Panc1 (cell line): ENCODE measurements at regions not wholly inside any gene's neighbourhood (a gene's known extent, or its start where the extent isn't known, plus 50 kb on each side); places are given as distances from the start of the nearest gene placed in this dataset.

ENCODE experiments used
- ATAC-seq: fragments of 200-7000 bp; cut with Tn5 transposase; 2 replicates; pipeline ENCODE4 v1.9.1; 2020; ENCODE audit warnings: mild to moderate bottlenecking, moderate library complexity
- BruUV-seq: library from RNA; stranded (reverse); fragments of 400-500 nt; replicated peaks from 2 replicates; lab custom pipeline; 2021; lab: Mats Ljungman, UMichigan
- CTCF ChIA-PET: fragments of 300-600 bp; sonication (Branson Sonifier 250); formaldehyde crosslinking; loops from one replicate; lab custom pipeline; 2022; ENCODE audit warnings: antibody characterized with exemption; lab: Charles Lee
- POLR2A ChIA-PET: fragments of 300-600 bp; sonication (Branson Sonifier 250); formaldehyde crosslinking; loops from one replicate; lab custom pipeline; 2022; ENCODE audit warnings: antibody characterized with exemption; lab: Charles Lee
- DNase-seq: peaks from one replicate; pipeline ENCODE4 v3.0.0-alpha.2; 2010; ENCODE audit warnings: low read depth, low spot score
- H3K27ac ChIP-seq: 2 replicates; pipeline ENCODE4 v1.5.1; 2011; ENCODE audit warnings: mild to moderate bottlenecking, low read length, inconsistent platforms
- H3K27me3 ChIP-seq: fragments of 200-500 bp; sonication (Bioruptor generic); 2 replicates; pipeline ENCODE4 v1.6.0; 2014; ENCODE audit warnings: low read length, inconsistent platforms; ENCODE audit not compliant: control insufficient read depth, insufficient read depth
- H3K36me3 ChIP-seq: fragments of 200-500 bp; sonication (Bioruptor generic); 2 replicates; pipeline ENCODE4 v1.5.1; 2014; ENCODE audit warnings: inconsistent platforms, mild to moderate bottlenecking, low read length, moderate library complexity; ENCODE audit not compliant: control insufficient read depth, insufficient read depth
- H3K4me1 ChIP-seq: 2 replicates; pipeline ENCODE4 v1.5.1; 2011; ENCODE audit warnings: inconsistent platforms, mild to moderate bottlenecking, low read length, moderate library complexity; ENCODE audit not compliant: control insufficient read depth, insufficient read depth
- H3K4me3 ChIP-seq, 2 experiments: 2 replicates each; pipeline ENCODE4 v1.5.1; 2011 to 2012; ENCODE audit warnings: low read depth in 2 of 2, low read length in 2 of 2, mild to moderate bottlenecking in 2 of 2, inconsistent platforms in 1 of 2, moderate library complexity in 1 of 2
- H3K9me3 ChIP-seq: fragments of 200-500 bp; sonication (Bioruptor generic); 2 replicates; pipeline ENCODE4 v1.5.1; 2014; ENCODE audit warnings: low read depth, mild to moderate bottlenecking, inconsistent platforms, low read length, moderate library complexity; ENCODE audit not compliant: control insufficient read depth, insufficient read depth
- POLR2AphosphoS5 ChIP-seq: IDR thresholded peaks from 2 replicates; pipeline ENCODE4 v1.6.1; 2012; ENCODE audit warnings: mild to moderate bottlenecking, low read depth, low read length, moderate library complexity
- SIN3A ChIP-seq: IDR thresholded peaks from 2 replicates; pipeline ENCODE4 v1.6.1; 2012; ENCODE audit warnings: low read depth, mild to moderate bottlenecking, low read length, moderate library complexity, borderline replicate concordance; ENCODE audit not compliant: insufficient read depth
- TCF7L2 ChIP-seq: IDR thresholded peaks from 2 replicates; pipeline ENCODE4 v1.6.1; 2011; ENCODE audit warnings: mild to moderate bottlenecking, low read depth, low read length, inconsistent platforms
- in situ Hi-C: cut with HindIII; loops from 2 replicates; pipeline ENCODE4 v1.10.0; 2016; ENCODE audit warnings: low sequenced_read_pairs, low pct_unique_long_range_greater_than_20kb
- intact Hi-C: fragments of 100-400 bp; cut with micrococcal nuclease; formaldehyde crosslinking; loops from one replicate; pipeline ENCODE4 v1.10.0; 2022; ENCODE audit not compliant: unreplicated experiment
- TF ChIP-seq, protein P1 (sequence below), 2 experiments: IDR thresholded peaks; 2 replicates each; pipeline ENCODE4 v1.6.1; 2011 to 2012; ENCODE audit warnings: low read depth in 2 of 2, control low read depth in 1 of 2, low read length in 1 of 2, mild to moderate bottlenecking in 1 of 2, moderate library complexity in 1 of 2; ENCODE audit not compliant: insufficient read depth in 1 of 2
- TF ChIP-seq, protein P2 (sequence below): fragments of 450-650 bp; IDR thresholded peaks from 2 replicates; pipeline ENCODE4 v1.5.1; 2017; ENCODE audit warnings: mild to moderate bottlenecking

DNA sequence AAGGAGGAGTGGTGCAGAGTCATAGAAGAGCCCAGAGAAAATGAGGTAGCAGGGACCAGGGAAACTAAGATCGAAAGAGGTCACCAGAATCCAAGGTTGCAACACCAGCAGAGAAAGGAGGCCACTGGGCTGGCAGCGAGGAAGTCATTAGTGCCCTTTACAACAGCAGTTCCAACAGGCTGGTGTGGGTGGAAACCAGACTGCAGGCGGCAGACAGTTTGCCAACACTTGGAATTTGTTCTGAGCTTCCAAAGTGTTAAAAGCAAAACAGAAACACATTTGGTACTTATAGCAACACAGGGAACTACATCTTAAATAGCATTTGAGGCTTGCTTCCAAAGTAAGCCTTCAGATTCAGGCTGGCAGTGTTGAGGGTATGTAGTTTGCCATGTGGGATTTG lies 95.2 kb upstream of the PWP1 start:
- Histone ChIP-seq H3K27ac (no peak overlapping the region), H3K36me3 (no peaks in the 10 kb centered on the region), H3K9me3 (peaks cover 3% of the 10 kb centered on the region; the same call in 1 of the 2 replicates), H3K27me3 (no peaks in the 10 kb centered on the region), H3K4me1 (no peaks in the 10 kb centered on the region; the same call in 1 of the 2 replicates), H3K4me3 (no peak overlapping the region)
- in situ Hi-C loops = no loop called here
- no peak for DNase-seq
- CTCF ChIA-PET = no interaction called here
- no peak for ATAC-seq
- intact Hi-C loops = no loop called here
- BruUV-seq = no TSS peak
- no peak for TF ChIP-seq TCF7L2
- no peak for TF ChIP-seq SIN3A
- no peak for TF ChIP-seq POLR2AphosphoS5
- TF ChIP-seq, protein P1, sequence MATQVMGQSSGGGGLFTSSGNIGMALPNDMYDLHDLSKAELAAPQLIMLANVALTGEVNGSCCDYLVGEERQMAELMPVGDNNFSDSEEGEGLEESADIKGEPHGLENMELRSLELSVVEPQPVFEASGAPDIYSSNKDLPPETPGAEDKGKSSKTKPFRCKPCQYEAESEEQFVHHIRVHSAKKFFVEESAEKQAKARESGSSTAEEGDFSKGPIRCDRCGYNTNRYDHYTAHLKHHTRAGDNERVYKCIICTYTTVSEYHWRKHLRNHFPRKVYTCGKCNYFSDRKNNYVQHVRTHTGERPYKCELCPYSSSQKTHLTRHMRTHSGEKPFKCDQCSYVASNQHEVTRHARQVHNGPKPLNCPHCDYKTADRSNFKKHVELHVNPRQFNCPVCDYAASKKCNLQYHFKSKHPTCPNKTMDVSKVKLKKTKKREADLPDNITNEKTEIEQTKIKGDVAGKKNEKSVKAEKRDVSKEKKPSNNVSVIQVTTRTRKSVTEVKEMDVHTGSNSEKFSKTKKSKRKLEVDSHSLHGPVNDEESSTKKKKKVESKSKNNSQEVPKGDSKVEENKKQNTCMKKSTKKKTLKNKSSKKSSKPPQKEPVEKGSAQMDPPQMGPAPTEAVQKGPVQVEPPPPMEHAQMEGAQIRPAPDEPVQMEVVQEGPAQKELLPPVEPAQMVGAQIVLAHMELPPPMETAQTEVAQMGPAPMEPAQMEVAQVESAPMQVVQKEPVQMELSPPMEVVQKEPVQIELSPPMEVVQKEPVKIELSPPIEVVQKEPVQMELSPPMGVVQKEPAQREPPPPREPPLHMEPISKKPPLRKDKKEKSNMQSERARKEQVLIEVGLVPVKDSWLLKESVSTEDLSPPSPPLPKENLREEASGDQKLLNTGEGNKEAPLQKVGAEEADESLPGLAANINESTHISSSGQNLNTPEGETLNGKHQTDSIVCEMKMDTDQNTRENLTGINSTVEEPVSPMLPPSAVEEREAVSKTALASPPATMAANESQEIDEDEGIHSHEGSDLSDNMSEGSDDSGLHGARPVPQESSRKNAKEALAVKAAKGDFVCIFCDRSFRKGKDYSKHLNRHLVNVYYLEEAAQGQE (IDR thresholded peaks at IDR 0.05; ENCODE audit: insufficient read depth in 1 of 2, low read depth in 2 of 2, low read length in 1 of 2) = no peak
- TF ChIP-seq, protein P2, sequence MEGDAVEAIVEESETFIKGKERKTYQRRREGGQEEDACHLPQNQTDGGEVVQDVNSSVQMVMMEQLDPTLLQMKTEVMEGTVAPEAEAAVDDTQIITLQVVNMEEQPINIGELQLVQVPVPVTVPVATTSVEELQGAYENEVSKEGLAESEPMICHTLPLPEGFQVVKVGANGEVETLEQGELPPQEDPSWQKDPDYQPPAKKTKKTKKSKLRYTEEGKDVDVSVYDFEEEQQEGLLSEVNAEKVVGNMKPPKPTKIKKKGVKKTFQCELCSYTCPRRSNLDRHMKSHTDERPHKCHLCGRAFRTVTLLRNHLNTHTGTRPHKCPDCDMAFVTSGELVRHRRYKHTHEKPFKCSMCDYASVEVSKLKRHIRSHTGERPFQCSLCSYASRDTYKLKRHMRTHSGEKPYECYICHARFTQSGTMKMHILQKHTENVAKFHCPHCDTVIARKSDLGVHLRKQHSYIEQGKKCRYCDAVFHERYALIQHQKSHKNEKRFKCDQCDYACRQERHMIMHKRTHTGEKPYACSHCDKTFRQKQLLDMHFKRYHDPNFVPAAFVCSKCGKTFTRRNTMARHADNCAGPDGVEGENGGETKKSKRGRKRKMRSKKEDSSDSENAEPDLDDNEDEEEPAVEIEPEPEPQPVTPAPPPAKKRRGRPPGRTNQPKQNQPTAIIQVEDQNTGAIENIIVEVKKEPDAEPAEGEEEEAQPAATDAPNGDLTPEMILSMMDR = no peak
- POLR2A ChIA-PET = no interaction called here

DNA sequence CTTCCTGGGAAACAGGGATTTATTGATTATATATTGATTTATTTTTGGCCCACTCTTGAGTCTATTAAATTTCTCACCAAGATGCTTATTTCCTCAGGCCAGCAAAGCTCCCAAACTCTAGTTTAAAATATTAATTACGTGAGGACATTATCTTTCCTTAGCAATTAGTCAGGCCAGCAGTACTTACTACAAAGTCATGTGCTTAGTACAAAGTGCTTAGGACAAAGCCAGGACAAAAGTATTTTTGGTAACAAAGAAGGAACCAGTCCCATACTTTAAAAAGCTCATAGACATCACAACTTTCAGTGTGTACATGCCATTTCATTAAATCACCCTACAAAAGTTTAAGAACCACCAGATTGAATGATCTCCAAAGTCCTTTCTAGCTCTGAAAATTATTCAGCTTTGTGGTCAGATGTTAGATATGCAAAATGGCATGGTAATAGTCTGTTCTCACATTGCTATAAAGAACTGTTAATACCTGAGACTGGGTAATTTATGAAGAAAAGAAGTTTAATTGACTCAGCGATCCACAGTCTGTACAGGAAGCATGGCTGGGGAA lies 94.7 kb upstream of the PWP1 start:
- Histone ChIP-seq H3K27ac (no peak overlapping the region), H3K36me3 (no peaks in the 10 kb centered on the region), H3K27me3 (no peaks in the 10 kb centered on the region), H3K4me1 (no peaks in the 10 kb centered on the region; the same call in 1 of the 2 replicates), H3K4me3 (no peak overlapping the region), H3K9me3 (peaks cover 3% of the 10 kb centered on the region; the same call in 1 of the 2 replicates)
- no TSS peak for BruUV-seq
- ChIA-PET POLR2A (no interaction called here), CTCF (no interaction called here)
- intact Hi-C loops (no loop called here), in situ Hi-C loops (no loop called here)
- DNase-seq (no peak), ATAC-seq (no peak)
- TF ChIP-seq SIN3A (no peak), POLR2AphosphoS5 (no peak), TCF7L2 (no peak)
- TF ChIP-seq, protein P1 (IDR thresholded peaks at IDR 0.05; ENCODE audit: insufficient read depth in 1 of 2, low read depth in 2 of 2, low read length in 1 of 2) = no peak
- TF ChIP-seq, protein P2 = no peak
